AG08396 (cell line): ENCODE measurements at regions not wholly inside any gene's neighbourhood (a gene's known extent, or its start where the extent isn't known, plus 50 kb on each side); places are given as distances from the start of the nearest gene placed in this dataset.

Source experiments
- DNase-seq: peaks from one replicate; pipeline ENCODE4 v3.0.0; 2012; ENCODE audit warnings: low spot score, mixed read lengths

DNA sequence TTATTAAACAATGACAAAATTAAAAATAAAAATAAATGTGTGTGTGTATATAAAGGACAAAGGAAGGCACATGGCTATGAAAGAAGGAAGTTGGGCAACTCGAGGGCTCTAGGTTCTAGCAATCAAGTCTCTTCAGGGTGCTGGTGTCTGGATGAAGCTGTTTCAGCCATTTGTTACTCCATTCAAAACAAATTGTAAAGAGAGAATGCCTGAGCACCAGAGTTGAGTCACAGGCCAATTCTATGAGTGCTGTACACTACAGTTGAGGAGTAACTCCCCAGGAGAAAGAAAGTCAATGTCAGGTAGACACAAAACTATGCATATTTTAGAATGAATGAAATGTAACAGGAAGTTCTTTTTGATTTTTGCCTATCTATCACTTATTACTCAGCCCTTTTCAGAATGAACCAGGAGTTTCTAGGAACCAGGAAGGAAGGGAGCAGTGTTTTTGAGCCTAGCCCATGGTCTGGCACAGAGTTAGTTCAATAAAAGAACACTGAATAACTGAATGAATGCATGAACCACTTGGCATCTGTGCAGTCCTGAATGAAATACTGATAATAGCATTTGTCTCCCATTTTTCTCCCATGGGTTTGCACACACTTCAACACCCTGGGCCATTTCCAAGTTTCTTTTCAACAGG is 151.7 kb upstream of the CPEB2 start:
- no peak for DNase-seq

DNA sequence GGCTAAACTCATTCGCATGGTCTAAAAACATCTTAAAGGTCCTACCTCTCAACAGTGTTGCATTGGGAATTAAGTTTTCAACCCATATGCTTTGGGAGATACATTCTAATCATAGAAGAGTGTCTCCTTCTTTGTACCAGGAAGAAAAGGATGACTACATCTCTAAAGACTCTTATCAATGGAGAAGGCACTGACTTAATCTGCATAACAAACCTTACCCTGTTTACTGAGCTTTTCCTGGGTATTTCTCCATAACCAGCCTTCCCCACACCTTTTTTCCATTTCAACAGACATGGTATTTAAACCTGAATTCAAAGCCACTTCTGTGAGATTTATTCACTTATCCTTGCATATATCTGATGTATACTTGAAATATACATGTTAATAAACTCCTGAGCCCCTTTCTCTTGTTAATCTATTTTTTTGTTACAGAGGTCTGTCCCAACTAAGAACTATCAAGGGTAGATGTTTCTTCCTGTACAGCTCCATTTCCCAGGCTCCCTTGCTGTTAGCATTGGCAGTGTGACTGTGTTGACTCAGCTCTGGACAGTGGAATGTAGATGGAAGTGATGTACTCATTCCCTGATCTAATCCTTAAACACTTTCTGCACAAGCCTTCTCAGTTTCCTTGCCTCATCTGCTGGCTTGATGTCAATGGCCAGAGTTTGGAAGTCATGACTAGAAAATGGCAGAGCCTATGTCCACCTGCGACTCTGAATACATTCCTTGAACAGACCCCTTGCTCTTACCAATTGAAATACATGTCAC is 148.9 kb upstream of the CPEB2 start:
- DNase-seq, result peak; percentile 69

DNA sequence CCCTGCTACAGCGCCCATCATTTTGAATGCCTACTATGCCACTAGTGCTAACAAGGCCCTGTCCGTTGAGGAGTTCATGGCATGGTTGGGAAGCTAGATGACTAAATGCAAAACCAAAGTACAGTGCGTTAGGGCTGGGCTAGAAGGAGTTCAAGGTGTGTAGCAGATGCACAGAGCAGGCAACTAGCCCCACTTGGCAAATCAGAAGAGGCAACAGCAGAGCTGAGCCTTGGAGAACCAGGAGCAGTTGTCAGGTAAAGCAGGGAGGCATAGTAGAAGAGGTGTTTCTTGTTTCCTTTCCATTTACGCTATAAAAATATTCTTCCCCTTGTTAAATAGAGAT is 146.6 kb upstream of the CPEB2 start:
- DNase-seq, result no peak

DNA sequence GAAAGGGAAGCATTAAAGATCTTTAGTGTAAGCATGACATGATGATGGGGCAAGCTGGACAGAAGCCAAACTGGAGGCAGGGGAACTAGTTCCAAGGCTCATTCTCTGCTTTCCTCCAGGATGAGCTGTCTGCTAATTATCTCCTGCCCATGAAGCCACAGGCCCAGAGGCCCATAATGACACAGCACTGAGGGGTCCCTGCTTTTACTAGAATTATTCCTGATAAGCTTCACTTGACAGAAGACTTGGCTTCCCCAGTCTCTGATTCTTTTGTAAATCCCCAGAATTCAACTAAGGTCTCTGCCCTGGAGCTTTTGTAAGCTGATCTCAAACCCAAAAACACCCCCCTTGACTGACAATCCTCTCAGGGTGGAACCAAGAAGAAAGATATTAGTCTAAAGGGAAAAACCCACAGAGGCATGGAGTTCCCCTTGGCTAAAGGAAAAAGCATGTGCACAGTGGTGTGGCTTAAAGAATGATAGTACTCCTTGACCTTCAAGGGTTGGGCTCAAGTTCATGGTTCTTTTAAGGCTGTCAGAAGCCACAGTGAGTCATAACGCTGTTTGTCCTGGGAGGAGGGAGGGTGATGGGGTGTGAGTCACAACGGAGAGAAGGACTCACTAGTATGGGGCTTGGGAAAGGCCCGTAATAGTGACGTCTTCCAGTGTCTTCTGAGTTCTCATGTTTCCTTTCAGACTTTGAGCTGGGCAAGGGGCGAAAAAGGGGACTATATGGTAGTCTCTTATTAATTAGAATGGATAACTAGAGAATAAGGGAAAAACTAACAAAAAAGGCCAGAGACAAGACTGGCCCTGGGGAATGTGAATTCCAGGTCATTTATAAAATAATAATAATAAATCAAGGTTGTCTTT is 146.0 kb upstream of the CPEB2 start:
- DNase-seq, result peak; percentile 83

DNA sequence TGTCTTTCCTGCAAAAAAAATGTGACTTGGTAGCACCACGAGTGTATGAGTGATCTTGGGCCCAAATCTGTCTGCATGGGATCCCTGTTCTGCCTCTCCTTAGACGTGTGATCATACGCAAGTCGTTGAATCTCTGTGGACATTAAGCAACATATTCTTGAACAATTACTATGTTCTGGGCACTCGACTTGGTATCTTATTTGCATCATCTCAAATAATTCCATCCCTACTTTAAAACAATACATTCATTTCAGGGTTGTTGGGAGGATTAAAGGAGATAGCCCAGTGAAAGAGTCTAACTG is 145.4 kb upstream of the CPEB2 start:
- DNase-seq, result no peak

DNA sequence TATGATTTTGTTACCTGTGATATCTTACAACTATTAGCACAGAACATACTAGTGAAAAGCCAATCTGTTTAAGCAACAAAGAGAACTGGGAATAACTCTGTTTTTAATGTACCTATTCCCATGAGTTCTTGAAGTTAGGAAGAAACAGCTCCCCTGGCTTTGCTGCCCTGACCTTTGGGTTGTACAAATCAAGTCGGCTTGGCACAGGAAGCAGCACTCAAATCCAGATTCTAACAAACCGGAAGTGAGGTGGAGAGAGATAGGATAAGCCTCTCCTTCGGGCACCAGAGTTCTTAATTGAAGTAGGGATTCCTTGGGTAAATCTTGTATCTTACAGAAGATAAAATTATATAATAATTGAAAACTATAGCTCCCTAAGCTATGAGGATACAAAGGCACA is 144.8 kb upstream of the CPEB2 start:
- DNase-seq, result no peak

DNA sequence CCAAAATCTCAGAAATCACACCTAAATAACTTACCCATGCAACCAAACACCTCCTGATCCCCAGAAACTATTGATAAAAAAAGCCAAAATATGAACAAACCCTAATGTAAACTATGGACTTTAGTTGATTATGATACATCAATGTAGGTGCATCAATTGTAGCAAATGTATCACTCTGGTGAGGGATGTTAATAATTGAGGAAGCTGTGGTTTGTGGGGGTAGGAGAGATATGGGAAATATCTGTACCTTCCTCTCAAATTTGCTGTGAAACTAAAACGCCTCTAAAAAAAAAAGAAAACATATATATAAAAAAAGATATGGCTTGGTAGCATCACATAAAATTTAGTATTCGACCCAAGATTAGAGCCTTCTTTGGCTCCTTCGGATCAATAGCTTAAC is 144.3 kb upstream of the CPEB2 start:
- no peak for DNase-seq

DNA sequence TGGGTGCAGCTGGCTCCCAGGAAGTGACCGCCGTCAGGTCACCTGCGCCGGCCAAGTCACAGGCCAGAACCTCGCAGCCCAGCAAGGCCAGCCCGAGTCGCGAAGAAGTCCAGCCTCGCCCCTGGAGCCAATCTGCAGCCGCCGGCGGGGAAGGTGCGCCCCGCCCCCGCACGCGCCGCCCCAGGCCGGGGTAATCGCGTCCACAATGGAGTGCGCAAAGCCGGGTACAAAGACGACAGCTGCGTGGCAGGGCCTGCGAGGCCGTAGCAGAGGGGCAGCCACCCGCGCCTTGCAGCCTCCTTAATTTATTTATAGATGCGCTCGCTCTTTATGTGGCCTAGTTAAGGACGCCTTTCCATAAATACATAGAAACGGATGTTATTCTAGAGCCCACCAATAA is 139.4 kb upstream of the CPEB2 start:
- no peak for DNase-seq

DNA sequence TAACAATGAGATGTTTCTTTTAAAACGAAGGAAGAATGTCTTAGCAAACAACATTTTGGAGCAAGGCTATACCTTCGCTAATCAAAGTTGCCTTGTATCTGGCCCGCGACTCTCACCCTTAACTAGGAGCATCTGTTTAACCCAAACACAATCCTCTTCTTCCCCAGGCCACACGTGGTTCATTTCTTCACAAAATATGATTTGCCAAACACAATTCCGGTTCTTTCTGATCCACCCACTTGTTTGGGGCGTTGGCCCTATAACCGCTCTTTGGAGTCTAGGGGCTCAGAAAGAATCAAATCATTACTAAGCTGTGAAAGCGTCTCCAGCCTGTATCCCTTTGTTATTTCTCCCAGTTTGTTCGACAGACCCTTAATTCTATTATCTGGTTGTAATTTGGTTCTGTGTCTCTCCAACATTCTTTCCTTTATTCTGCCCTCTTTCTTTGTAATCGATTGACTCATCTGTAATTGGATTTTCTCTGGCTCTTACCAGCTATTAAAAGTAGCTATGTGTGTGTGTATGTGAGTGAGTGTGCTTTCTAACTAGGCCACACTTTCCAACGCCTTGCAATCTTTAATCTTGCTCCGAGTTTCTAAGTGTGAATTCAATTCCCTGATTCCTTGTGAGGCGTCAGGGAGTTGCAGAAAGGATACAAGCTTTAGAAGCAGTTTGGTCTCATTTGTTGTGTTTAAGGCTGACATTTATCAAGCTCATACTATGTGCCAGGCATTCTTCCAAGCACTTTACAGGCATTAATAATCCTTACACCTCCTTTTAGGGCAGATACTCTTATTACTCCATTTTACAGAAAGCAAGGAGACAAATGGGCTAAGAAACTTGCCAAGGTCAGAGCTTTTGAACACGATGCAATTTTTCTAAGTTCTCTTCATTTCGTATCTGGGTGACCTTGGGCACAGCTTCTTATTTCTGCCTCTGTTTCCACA is 138.6 kb upstream of the CPEB2 start:
- DNase-seq, result no peak

DNA sequence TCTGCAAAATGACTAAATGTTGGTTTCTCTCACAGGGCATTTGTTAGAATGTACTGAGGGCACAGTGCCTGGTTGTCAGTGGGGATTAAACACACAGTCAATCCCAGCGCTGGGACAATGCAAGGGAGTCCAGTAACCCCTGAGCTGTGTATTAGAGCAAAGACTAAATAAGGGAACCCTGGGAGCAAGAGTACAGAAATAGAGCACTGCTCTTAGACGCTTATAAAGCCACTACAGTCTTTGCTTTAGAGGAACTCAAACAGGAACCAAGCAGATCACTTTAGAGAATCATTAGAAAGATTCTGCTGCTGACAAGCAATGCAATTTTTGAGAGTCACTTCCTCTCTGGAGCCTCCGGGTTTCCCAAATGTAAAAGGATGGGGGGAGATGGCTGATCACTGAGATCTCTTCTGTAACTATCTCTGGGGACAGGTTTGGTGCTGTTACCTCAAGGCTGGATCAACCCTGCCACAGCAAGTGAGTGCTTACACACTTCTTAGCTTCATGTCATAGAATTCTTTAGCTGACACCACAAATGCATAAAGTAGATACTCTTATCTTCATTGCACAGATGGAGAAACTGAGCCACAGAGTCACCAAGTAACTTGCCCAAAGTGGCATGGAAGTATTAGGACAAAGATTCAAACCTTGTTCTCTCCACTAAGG is 137.8 kb upstream of the CPEB2 start:
- DNase-seq, result no peak

DNA sequence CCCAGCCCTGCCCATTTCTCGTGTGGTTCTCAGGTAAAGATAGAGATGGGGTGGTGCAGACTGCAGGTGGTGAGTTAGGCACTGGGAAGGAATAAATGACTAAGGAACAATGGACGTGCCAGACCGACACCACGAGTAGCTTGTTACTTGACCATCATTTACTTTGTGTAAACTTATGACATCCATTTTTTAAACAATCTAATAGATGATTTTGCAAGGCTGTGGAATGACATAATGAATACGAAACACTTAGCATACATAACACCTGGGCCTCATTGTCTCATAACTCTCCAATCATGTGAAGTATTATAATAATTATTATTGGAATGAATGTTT is 137.3 kb upstream of the CPEB2 start:
- DNase-seq, result no peak

DNA sequence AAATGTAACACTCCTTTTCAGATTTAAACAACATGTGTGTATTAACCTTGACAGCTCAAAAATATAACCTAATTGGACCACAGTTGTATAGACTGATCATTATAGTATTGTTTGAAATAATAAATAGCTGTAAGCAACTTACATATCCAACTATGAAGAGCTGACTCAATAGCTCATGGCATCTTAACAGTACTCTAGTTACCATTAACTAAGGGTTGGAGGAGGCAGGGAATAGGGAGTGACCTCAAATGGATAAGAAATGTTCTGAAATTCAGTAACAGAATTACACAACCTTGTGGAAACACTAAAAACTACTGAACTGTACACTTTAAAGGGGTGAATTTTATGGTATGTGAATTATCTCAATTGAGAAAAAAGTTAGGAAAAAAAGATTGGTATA is 136.5 kb upstream of the CPEB2 start:
- DNase-seq, result no peak

DNA sequence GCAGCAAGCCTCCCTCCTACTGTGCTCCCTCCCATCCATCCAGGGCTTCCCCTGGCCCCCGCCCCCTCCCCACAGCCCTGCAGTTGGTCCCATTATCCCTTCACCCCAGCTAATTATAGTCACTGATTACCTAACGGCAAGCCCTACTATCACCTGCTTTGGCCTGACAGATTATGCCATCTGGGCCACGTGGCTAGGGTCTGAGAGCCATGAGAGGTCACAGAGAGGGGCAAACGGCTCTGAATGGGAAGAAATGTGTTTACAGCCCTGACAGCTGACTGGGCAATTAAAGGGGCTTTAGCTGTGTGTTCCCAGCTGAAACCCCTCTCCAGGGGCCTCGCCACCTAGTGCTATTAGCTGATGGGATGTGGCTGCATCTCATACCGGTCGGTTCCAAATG is 134.4 kb upstream of the CPEB2 start:
- DNase-seq, result no peak

DNA sequence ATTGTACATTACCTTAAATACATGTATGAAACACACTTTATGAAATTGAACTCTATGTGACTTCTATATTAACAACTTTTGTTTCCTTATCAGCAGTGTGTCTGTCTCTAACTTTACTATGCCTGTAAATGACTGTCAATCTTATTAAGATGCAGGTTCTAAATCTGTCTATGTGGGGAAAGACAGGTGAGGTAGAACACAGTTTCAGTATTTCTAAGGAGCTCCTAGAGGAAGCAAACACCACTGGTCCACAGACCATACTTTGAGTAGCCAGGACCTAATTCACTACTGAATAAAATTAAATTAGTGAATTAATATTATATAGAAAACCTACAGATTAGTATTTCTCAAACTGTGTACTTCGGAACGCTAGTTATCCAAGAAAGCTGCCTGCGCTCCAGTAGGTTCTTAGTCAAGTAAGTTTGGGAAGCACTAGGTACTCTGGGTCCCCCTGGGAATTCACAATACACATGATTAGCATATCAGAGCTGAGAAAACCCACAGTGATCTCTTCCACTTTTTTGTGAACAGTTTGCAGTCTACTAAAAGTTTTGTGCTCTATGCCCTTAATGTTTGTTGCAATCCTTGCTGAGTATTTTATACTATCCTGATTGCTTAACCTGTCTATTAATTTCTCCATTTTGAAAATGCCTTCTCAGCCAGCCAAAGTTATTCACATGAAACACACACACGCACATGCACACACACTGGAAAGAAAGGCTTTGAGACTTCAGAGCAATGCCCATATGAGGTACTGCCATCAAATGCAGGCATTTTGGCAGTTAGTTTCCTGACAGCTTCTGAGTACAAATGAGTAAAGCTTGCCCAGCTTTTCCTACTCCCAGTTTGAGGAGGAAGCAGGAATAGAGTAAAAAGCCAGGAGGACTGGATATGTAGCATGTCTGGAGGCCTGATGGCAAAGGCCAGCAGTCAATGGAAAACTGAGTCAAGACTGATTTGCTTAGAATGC is 133.6 kb upstream of the CPEB2 start:
- DNase-seq, result no peak

DNA sequence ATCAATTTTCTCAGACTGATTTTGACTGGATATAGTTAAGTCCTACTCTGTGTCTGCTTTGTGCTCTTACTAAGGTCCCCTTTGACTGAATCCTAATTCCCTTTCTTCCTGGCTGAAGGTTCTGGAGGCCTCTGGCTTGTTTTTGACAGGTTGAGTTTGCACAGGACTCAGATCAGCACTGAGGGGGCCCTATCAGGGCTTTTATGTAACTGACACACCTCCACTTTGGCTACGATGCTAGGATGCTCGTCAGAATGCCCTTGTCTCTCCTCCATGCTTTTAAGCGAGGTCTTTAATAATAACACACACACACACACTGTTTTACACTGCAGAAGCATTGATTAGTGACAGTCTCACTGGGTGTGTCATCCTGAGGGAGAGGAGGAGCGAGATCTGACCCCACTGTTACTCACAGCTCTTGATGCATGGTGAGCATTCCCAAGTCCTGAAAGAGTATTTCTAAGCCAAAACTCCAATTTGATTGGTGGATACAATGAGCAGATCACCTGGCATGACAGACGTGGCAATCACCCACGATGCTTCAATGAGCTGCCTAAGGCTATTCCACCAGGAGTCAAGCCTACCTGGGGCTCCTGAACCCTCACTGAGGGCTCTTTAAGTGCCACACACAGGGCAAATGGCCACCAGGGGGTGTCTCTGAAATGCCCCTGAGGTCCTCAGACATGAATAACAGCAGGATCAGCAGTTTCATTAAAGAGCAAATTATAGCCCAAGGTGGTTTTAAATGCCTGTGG is 130.4 kb upstream of the CPEB2 start:
- DNase-seq, result no peak

DNA sequence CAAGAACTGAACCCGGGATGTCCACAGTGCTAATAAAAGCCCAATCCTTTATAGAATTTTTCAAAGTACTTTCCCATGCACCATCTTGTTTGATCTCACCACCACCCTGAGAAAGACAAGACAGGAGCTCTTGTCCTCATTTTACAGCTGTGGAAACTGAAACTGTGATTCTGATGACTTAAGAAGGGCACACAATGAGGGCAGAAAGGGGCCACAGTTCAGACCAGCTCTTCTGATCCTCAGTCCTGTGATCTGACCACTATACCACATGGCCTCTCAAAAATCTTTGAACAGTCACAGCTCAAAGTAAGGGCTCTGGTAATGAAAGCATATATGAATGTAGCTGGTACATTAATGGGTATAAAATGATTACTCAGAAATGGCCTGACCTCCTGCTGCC is 127.3 kb upstream of the CPEB2 start:
- no peak for DNase-seq

DNA sequence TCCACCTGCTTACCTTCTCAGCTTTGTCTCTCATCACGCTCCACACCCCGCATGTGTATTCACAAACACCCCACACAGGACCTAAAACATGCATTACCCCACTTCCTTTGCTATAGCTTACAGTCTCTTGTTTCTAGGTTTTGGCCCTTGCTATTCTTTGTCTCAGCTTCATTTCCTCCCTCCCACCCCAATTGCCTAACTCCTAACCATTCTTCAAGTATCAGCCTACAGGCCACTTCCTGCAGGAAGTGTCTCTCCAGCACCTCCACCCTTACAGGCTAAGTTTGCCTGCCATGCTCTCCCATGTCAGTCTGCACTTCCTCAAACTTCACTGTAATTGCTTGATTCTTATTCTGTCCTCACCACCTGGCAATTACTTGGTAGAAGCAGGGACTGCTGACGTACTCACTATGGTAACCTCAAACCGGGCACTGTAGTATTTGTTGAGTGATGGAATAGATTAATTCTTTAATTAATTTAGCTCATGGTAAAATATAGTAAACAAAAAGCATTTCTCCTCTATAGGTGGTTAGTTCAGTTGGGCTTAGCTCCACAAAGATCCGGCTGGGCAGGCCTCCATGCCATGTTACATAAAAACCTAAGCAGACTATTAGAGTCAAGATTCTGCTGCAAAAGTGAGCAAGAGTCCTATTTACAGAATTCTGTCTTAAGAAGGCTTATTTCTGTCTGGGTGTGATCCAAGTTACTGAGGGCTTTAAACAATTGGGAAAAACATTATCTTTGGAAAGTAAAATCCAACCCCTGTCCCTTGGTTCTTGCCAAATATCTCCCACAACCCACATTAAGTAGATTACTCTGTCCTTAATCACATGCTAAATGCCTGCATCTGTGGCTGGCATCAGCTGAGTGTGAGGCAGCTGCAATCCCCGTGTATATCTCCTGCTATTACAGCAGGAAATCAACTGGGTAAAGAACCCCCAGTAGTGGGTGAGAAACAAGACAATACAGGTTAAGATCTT is 124.7 kb upstream of the CPEB2 start:
- no peak for DNase-seq

DNA sequence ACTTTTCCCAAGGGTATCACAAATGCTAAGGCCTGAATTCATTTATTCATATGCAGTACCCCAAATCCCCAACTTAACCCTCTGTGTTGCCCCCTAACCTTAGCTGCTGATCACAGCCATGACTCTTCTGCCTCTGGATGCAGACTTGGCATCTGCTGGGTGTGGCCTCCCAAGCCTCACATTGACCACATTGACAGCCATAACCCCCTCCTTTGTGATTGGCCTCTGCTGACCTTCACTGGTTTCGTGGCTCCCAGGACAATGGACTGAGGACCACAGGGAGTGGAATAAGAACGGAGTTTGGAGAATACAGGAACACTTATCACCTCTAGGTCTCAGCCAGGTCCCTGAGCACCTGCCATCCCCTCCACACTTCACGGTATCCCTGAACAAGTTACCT is 123.6 kb upstream of the CPEB2 start:
- no peak for DNase-seq

DNA sequence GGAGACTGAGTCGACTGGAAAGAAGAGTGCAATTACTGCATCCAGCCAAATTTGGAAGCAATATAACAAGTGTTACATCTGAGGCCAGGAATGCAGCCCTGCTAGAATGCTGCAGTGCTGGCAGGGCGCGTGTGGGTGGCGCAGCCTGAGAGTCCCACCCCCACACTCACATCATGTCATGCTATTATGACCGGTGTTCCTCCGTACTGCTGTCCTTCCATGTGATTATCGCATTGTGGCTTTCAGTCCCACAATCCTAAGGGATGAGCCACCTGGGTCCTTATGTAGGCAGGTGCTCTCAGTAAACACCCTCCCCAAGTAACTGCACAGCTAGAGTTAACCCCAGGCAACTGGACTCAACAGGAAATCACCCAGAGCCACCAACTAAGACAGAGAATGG is 122.6 kb upstream of the CPEB2 start:
- DNase-seq, result no peak
